ENCODE measurements at regions not wholly inside any gene's neighbourhood (a gene's known extent, or its start where the extent isn't known, plus 50 kb on each side); places are given as distances from the start of the nearest gene placed in this dataset.

- no peak for TF ChIP-seq ZBTB43 (CRISPR knock-in tag; conservative IDR thresholded peaks at IDR 0.05)
- TF ChIP-seq MZF1 (CRISPR knock-in tag; IDR thresholded peaks at IDR 0.05; ENCODE audit: borderline replicate concordance), result no peak
- TF ChIP-seq ZNF781 (CRISPR knock-in tag; IDR thresholded peaks at IDR 0.05; ENCODE audit: borderline replicate concordance, not compliant biosample characterization), result no peak
- TF ChIP-seq SRF (IDR thresholded peaks at IDR 0.05; ENCODE audit: low read depth, low read length), result no peak
- no peak for TF ChIP-seq HINFP (CRISPR knock-in tag; IDR thresholded peaks at IDR 0.05; ENCODE audit: low read depth)
- no peak for TF ChIP-seq NRL (CRISPR knock-in tag; IDR thresholded peaks at IDR 0.05; ENCODE audit: borderline replicate concordance)
- TF ChIP-seq POLR2A (IDR thresholded peaks at IDR 0.05; ENCODE audit: insufficient read depth in 1 of 2, low read depth in 2 of 2, low read length in 2 of 2), result no peak
- no peak for TF ChIP-seq ZSCAN31 (CRISPR knock-in tag; IDR thresholded peaks at IDR 0.05; ENCODE audit: low read depth)
- TF ChIP-seq KDM5A (IDR thresholded peaks at IDR 0.05; ENCODE audit: borderline replicate concordance, low read length), result no peak
- TF ChIP-seq ZNF280B (CRISPR knock-in tag; IDR thresholded peaks at IDR 0.05; ENCODE audit: borderline replicate concordance), result no peak
These were observed 254.2 kb upstream of the GRIA1 start for GRCh38 chr5:153236319-153236718.
